ENCODE measurements at regions not wholly inside any gene's neighbourhood (a gene's known extent, or its start where the extent isn't known, plus 50 kb on each side); places are given as distances from the start of the nearest gene placed in this dataset.

GRCh38 chr16:6023449-6023848 lies 925.9 kb upstream of the EEF2KMT start:
- no peak overlapping the region for H3K4me3 ChIP-seq (ENCODE audit: low read depth, low read length)
- no peak for DNase-seq (ENCODE audit: low read depth)
- no peak for TF ChIP-seq CTCF (IDR thresholded peaks at IDR 0.05; ENCODE audit: insufficient read depth, low read depth, low read length)

GRCh38 chr16:6021276-6021943 lies 923.8 kb upstream of the EEF2KMT start:
- H3K4me3 ChIP-seq (ENCODE audit: low read depth, low read length) = no peak overlapping the region
- DNase-seq (ENCODE audit: low read depth) = no peak
- TF ChIP-seq CTCF (IDR thresholded peaks at IDR 0.05; ENCODE audit: insufficient read depth, low read depth, low read length) = no peak

GRCh38 chr16:6020162-6020985 lies 922.8 kb upstream of the EEF2KMT start:
- no peak for DNase-seq (ENCODE audit: low read depth)
- H3K4me3 ChIP-seq (ENCODE audit: low read depth, low read length) = no peak overlapping the region
- no peak for TF ChIP-seq CTCF (IDR thresholded peaks at IDR 0.05; ENCODE audit: insufficient read depth, low read depth, low read length)

- DNase-seq (ENCODE audit: low read depth) = no peak
- no peak overlapping the region for H3K4me3 ChIP-seq (ENCODE audit: low read depth, low read length)
- no peak for TF ChIP-seq CTCF (IDR thresholded peaks at IDR 0.05; ENCODE audit: insufficient read depth, low read depth, low read length)
These were observed 921.9 kb upstream of the EEF2KMT start for GRCh38 chr16:6019490-6019991.

GRCh38 chr16:6018848-6019489 lies 921.4 kb upstream of the EEF2KMT start:
- H3K4me3 ChIP-seq (ENCODE audit: low read depth, low read length) = no peak overlapping the region
- no peak for DNase-seq (ENCODE audit: low read depth)
- no peak for TF ChIP-seq CTCF (IDR thresholded peaks at IDR 0.05; ENCODE audit: insufficient read depth, low read depth, low read length)

- DNase-seq (ENCODE audit: low read depth) = no peak
- TF ChIP-seq CTCF (IDR thresholded peaks at IDR 0.05; ENCODE audit: insufficient read depth, low read depth, low read length) = no peak
- no peak overlapping the region for H3K4me3 ChIP-seq (ENCODE audit: low read depth, low read length)
These were observed 919.1 kb upstream of the EEF2KMT start for GRCh38 chr16:6016530-6017184.

Data from fibroblast of villous mesenchyme (primary cell).